HG02588 (cell line): ENCODE measurements at regions not wholly inside any gene's neighbourhood (a gene's known extent, or its start where the extent isn't known, plus 50 kb on each side); places are given as distances from the start of the nearest gene placed in this dataset.

ENCODE experiments used
- ATAC-seq: cut with Tn5 transposase; IDR thresholded peaks from one replicate; pipeline ENCODE4 v1.9.1; 2021; ENCODE audit warnings: mild to moderate bottlenecking, moderate library complexity; ENCODE audit not compliant: unreplicated experiment

GRCh38 chr22:48607901-48608662 is 1219.6 kb downstream of the BRD1 start:
- ATAC-seq, result no peak

- ATAC-seq, result no peak
These were observed 1220.9 kb downstream of the BRD1 start for GRCh38 chr22:48606684-48607307.

- ATAC-seq, result no peak
These were observed 1221.7 kb downstream of the BRD1 start for GRCh38 chr22:48605856-48606481.

GRCh38 chr22:48605125-48605524 is 1222.5 kb downstream of the BRD1 start:
- no peak for ATAC-seq

GRCh38 chr22:48603621-48604320 is 1223.9 kb downstream of the BRD1 start:
- ATAC-seq, result no peak

GRCh38 chr22:48602805-48603518 is 1224.7 kb downstream of the BRD1 start:
- no peak for ATAC-seq

GRCh38 chr22:48600681-48601080 is 1227.0 kb downstream of the BRD1 start:
- no peak for ATAC-seq

GRCh38 chr22:48600171-48600570 is 1227.5 kb downstream of the BRD1 start:
- ATAC-seq, result no peak

GRCh38 chr22:48599346-48599745 is 1228.3 kb downstream of the BRD1 start:
- no peak for ATAC-seq

- no peak for ATAC-seq
These were observed 1231.4 kb downstream of the BRD1 start for GRCh38 chr22:48596111-48596850.

GRCh38 chr22:48595511-48595905 is 1232.2 kb downstream of the BRD1 start:
- ATAC-seq, result no peak

GRCh38 chr22:48594757-48595510 is 1232.7 kb downstream of the BRD1 start:
- no peak for ATAC-seq

GRCh38 chr22:48594016-48594756 is 1233.5 kb downstream of the BRD1 start:
- no peak for ATAC-seq

GRCh38 chr22:48593551-48593950 is 1234.1 kb downstream of the BRD1 start:
- no peak for ATAC-seq

- ATAC-seq, result no peak
These were observed 1234.7 kb downstream of the BRD1 start for GRCh38 chr22:48592931-48593330.

- no peak for ATAC-seq
These were observed 1235.2 kb downstream of the BRD1 start for GRCh38 chr22:48592488-48592887.

- no peak for ATAC-seq
These were observed 1235.7 kb downstream of the BRD1 start for GRCh38 chr22:48592066-48592345.

GRCh38 chr22:48591286-48592065 is 1236.2 kb downstream of the BRD1 start:
- no peak for ATAC-seq
